ENCODE measurements at regions not wholly inside any gene's neighbourhood (a gene's known extent, or its start where the extent isn't known, plus 50 kb on each side); places are given as distances from the start of the nearest gene placed in this dataset.

DNA sequence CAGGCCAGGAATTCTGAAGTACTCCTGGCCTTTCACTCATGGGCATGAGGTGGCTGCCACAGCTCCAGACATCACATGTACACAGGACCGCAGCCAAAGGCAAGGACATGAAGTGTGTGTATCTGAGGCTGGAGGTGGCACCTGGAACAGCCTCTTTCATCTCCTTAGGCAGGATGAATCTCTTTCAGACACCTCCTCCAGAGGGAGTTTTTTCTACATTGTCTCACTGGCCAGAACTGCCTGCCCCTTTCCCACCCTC is 142.8 kb downstream of the BARX1 start:
- TF ChIP-seq, protein P1, sequence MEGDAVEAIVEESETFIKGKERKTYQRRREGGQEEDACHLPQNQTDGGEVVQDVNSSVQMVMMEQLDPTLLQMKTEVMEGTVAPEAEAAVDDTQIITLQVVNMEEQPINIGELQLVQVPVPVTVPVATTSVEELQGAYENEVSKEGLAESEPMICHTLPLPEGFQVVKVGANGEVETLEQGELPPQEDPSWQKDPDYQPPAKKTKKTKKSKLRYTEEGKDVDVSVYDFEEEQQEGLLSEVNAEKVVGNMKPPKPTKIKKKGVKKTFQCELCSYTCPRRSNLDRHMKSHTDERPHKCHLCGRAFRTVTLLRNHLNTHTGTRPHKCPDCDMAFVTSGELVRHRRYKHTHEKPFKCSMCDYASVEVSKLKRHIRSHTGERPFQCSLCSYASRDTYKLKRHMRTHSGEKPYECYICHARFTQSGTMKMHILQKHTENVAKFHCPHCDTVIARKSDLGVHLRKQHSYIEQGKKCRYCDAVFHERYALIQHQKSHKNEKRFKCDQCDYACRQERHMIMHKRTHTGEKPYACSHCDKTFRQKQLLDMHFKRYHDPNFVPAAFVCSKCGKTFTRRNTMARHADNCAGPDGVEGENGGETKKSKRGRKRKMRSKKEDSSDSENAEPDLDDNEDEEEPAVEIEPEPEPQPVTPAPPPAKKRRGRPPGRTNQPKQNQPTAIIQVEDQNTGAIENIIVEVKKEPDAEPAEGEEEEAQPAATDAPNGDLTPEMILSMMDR (conservative IDR thresholded peaks at IDR 0.05 in 1 of 2, IDR thresholded peaks at IDR 0.05 in 1 of 2; ENCODE audit: low read depth in 1 of 2, low read length in 2 of 2), result no peak
- TF ChIP-seq EZH2 (IDR thresholded peaks at IDR 0.05; ENCODE audit: low read length, missing control alignments), result no peak
